ENCODE measurements at regions not wholly inside any gene's neighbourhood (a gene's known extent, or its start where the extent isn't known, plus 50 kb on each side); places are given as distances from the start of the nearest gene placed in this dataset.
"Not testable (repeated sequence)": the region's sequence is repeated elsewhere in the genome, so short reads cannot be mapped to it uniquely, and the experiment has no call there.

- no peaks in the 10 kb centered on the region for H3K9me2 ChIP-seq (replicated peaks; ENCODE audit: control insufficient read depth, low read length)
- H3F3A ChIP-seq (ENCODE audit: control insufficient read depth, insufficient read depth) = no peaks in the 10 kb centered on the region
- TF ChIP-seq EZH2phosphoT487 (IDR thresholded peaks at IDR 0.05; ENCODE audit: borderline replicate concordance, low read length) (no peak), CTCF (IDR thresholded peaks at IDR 0.05; ENCODE audit: low read depth, low read length, poor library complexity, severe bottlenecking) (no peak)
- no peaks in the 10 kb centered on the region for H3K9me3 ChIP-seq (ENCODE audit: control insufficient read depth, insufficient read depth, low read length)
- no peaks in the 10 kb centered on the region for H3K36me3 ChIP-seq (ENCODE audit: control insufficient read depth, low read length)
- H3K79me2 ChIP-seq (ENCODE audit: control insufficient read depth, low read length) = no peaks in the 10 kb centered on the region
- H3K4me3 ChIP-seq (ENCODE audit: low read length) = no peak overlapping the region
- no peak overlapping the region for H3K4me2 ChIP-seq (ENCODE audit: low read length)
- no peaks in the 10 kb centered on the region for H3K27me3 ChIP-seq (ENCODE audit: control insufficient read depth, low read length)
- H3K27ac ChIP-seq (ENCODE audit: low read depth, low read length) = no peak overlapping the region
- H3K4me1 ChIP-seq (ENCODE audit: control insufficient read depth, low read length) = no peaks in the 10 kb centered on the region
- no peaks in the 10 kb centered on the region for H4K20me1 ChIP-seq (ENCODE audit: control insufficient read depth, insufficient read depth, low read depth, low read length)
These were observed 2040.5 kb upstream of the C9orf72 start for GRCh38 chr9:29613773-29614172.

GRCh38 chr9:29616844-29617243, 2043.6 kb upstream of the C9orf72 start:
- Histone ChIP-seq H4K20me1 (ENCODE audit: control insufficient read depth, insufficient read depth, low read depth, low read length) (no peaks in the 10 kb centered on the region), H3K36me3 (ENCODE audit: control insufficient read depth, low read length) (no peaks in the 10 kb centered on the region), H3K4me2 (ENCODE audit: low read length) (no peak overlapping the region), H3K79me2 (ENCODE audit: control insufficient read depth, low read length) (no peaks in the 10 kb centered on the region), H3K9me2 (replicated peaks; ENCODE audit: control insufficient read depth, low read length) (no peaks in the 10 kb centered on the region), H3F3A (ENCODE audit: control insufficient read depth, insufficient read depth) (no peaks in the 10 kb centered on the region), H3K4me3 (ENCODE audit: low read length) (no peak overlapping the region), H3K27ac (ENCODE audit: low read depth, low read length) (no peak overlapping the region), H3K9me3 (ENCODE audit: control insufficient read depth, insufficient read depth, low read length) (no peaks in the 10 kb centered on the region), H3K27me3 (ENCODE audit: control insufficient read depth, low read length) (no peaks in the 10 kb centered on the region), H3K4me1 (ENCODE audit: control insufficient read depth, low read length) (no peaks in the 10 kb centered on the region)
- TF ChIP-seq CTCF (IDR thresholded peaks at IDR 0.05; ENCODE audit: low read depth, low read length, poor library complexity, severe bottlenecking) (no peak), EZH2phosphoT487 (IDR thresholded peaks at IDR 0.05; ENCODE audit: borderline replicate concordance, low read length) (no peak)

DNA sequence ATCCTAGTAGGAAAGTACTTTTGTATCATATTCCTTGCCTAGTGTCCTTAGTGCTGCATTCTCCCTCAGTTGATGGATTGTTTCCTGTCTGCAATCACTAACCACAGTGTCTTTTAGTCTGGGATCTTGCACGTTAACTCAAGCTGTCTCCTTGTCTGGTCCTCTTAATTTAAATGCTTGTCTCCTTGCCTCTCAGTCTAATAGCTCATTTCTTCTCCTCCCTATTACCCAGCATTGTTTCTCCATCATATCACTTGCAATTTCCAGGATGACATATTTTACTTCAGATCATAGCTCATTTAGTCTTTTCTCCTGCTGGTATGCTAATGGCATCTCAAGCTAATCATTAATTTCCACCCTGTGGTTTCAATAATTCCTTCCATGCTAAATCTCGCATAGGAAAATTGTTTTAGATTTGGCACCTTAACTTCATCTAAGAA, 2052.0 kb upstream of the C9orf72 start:
- TF ChIP-seq CTCF (IDR thresholded peaks at IDR 0.05; ENCODE audit: low read depth, low read length, poor library complexity, severe bottlenecking) (no peak), EZH2phosphoT487 (IDR thresholded peaks at IDR 0.05; ENCODE audit: borderline replicate concordance, low read length) (no peak)
- no peak overlapping the region for H3K4me2 ChIP-seq (ENCODE audit: low read length)

GRCh38 chr9:29625931-29626330, 2052.7 kb upstream of the C9orf72 start:
- no peak overlapping the region for H3K4me2 ChIP-seq (ENCODE audit: low read length)
- no peaks in the 10 kb centered on the region for H3K9me3 ChIP-seq (ENCODE audit: control insufficient read depth, insufficient read depth, low read length)
- H3K4me1 ChIP-seq (ENCODE audit: control insufficient read depth, low read length) = no peaks in the 10 kb centered on the region
- H4K20me1 ChIP-seq (ENCODE audit: control insufficient read depth, insufficient read depth, low read depth, low read length) = no peaks in the 10 kb centered on the region
- H3K27ac ChIP-seq (ENCODE audit: low read depth, low read length) = no peak overlapping the region
- no peaks in the 10 kb centered on the region for H3K79me2 ChIP-seq (ENCODE audit: control insufficient read depth, low read length)
- H3K4me3 ChIP-seq (ENCODE audit: low read length) = no peak overlapping the region
- TF ChIP-seq CTCF (IDR thresholded peaks at IDR 0.05; ENCODE audit: low read depth, low read length, poor library complexity, severe bottlenecking) = no peak
- TF ChIP-seq EZH2phosphoT487 (IDR thresholded peaks at IDR 0.05; ENCODE audit: borderline replicate concordance, low read length) = no peak
- no peaks in the 10 kb centered on the region for H3F3A ChIP-seq (ENCODE audit: control insufficient read depth, insufficient read depth)
- H3K36me3 ChIP-seq (ENCODE audit: control insufficient read depth, low read length) = no peaks in the 10 kb centered on the region
- H3K27me3 ChIP-seq (ENCODE audit: control insufficient read depth, low read length) = no peaks in the 10 kb centered on the region
- H3K9me2 ChIP-seq (replicated peaks; ENCODE audit: control insufficient read depth, low read length) = no peaks in the 10 kb centered on the region

More for the DNA sequence above, 2052.0 kb upstream of the C9orf72 start:
- H3K27me3 ChIP-seq (ENCODE audit: control insufficient read depth, low read length) = no peaks in the 10 kb centered on the region
- H3K4me3 ChIP-seq (ENCODE audit: low read length) = no peak overlapping the region
- H3K4me1 ChIP-seq (ENCODE audit: control insufficient read depth, low read length) = no peaks in the 10 kb centered on the region
- H4K20me1 ChIP-seq (ENCODE audit: control insufficient read depth, insufficient read depth, low read depth, low read length) = no peaks in the 10 kb centered on the region
- no peak overlapping the region for H3K27ac ChIP-seq (ENCODE audit: low read depth, low read length)
- H3K9me2 ChIP-seq (replicated peaks; ENCODE audit: control insufficient read depth, low read length) = no peaks in the 10 kb centered on the region
- H3K79me2 ChIP-seq (ENCODE audit: control insufficient read depth, low read length) = no peaks in the 10 kb centered on the region
- no peaks in the 10 kb centered on the region for H3F3A ChIP-seq (ENCODE audit: control insufficient read depth, insufficient read depth)
- no peaks in the 10 kb centered on the region for H3K36me3 ChIP-seq (ENCODE audit: control insufficient read depth, low read length)
- H3K9me3 ChIP-seq (ENCODE audit: control insufficient read depth, insufficient read depth, low read length) = no peaks in the 10 kb centered on the region

DNA sequence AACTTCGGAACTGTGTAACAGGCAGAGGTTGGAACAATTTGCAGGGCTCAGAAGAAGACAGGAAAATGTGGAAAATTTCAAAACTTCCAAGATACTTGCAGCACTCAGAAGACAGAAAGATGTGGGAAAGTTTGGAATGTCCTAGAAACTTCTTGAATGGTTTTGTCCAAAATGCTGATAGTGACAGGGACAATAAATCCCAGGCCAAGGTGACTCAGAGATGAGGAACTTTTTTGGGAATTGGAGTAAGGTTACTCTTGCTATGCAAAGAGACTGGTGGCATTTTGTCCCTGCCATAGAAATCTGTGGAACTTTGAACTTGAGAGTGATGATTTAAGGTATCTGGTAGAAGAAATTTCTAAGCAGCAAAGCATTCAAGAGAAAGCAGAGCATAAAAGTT, 2055.6 kb upstream of the C9orf72 start:
- not testable (repeated sequence) for H3K9me3 ChIP-seq (ENCODE audit: control insufficient read depth, insufficient read depth, low read length); H3K4me3 ChIP-seq (ENCODE audit: low read length); H3K27ac ChIP-seq (ENCODE audit: low read depth, low read length); H3F3A ChIP-seq (ENCODE audit: control insufficient read depth, insufficient read depth); H3K36me3 ChIP-seq (ENCODE audit: control insufficient read depth, low read length); H3K4me1 ChIP-seq (ENCODE audit: control insufficient read depth, low read length); H3K4me2 ChIP-seq (ENCODE audit: low read length); H3K79me2 ChIP-seq (ENCODE audit: control insufficient read depth, low read length); H3K9me2 ChIP-seq (replicated peaks; ENCODE audit: control insufficient read depth, low read length); H3K27me3 ChIP-seq (ENCODE audit: control insufficient read depth, low read length); H4K20me1 ChIP-seq (ENCODE audit: control insufficient read depth, insufficient read depth, low read depth, low read length)

All from DOHH2 (cell line).